ENCODE measurements at regions not wholly inside any gene's neighbourhood (a gene's known extent, or its start where the extent isn't known, plus 50 kb on each side); places are given as distances from the start of the nearest gene placed in this dataset.

DNA sequence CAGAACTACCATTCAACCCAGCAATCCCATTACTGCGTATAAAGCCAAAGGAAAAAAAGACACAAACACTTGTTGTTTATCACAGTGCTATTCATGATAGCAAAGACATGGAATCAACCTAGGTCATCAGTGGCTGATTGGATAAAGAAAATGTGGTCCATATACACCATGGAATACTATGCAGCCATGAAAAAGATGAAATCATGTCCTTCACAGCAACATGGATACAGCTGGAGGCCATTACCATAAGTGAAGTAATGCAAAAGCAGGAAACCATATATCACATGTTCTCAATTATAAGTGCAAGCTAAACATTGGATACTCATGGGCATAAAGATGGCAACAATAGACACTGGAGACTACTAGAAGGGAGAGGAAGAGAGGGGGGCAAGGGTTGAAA, 299.6 kb downstream of the ADGRG6 start:
- no peak for TF ChIP-seq EP300 (IDR thresholded peaks at IDR 0.05; ENCODE audit: borderline replicate concordance in 1 of 2, control insufficient read depth in 1 of 2, low read depth in 2 of 2, low read length in 2 of 2)
- TF ChIP-seq, protein P1, sequence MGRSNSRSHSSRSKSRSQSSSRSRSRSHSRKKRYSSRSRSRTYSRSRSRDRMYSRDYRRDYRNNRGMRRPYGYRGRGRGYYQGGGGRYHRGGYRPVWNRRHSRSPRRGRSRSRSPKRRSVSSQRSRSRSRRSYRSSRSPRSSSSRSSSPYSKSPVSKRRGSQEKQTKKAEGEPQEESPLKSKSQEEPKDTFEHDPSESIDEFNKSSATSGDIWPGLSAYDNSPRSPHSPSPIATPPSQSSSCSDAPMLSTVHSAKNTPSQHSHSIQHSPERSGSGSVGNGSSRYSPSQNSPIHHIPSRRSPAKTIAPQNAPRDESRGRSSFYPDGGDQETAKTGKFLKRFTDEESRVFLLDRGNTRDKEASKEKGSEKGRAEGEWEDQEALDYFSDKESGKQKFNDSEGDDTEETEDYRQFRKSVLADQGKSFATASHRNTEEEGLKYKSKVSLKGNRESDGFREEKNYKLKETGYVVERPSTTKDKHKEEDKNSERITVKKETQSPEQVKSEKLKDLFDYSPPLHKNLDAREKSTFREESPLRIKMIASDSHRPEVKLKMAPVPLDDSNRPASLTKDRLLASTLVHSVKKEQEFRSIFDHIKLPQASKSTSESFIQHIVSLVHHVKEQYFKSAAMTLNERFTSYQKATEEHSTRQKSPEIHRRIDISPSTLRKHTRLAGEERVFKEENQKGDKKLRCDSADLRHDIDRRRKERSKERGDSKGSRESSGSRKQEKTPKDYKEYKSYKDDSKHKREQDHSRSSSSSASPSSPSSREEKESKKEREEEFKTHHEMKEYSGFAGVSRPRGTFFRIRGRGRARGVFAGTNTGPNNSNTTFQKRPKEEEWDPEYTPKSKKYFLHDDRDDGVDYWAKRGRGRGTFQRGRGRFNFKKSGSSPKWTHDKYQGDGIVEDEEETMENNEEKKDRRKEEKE (IDR thresholded peaks at IDR 0.05): no peak
- TF ChIP-seq, protein P2, sequence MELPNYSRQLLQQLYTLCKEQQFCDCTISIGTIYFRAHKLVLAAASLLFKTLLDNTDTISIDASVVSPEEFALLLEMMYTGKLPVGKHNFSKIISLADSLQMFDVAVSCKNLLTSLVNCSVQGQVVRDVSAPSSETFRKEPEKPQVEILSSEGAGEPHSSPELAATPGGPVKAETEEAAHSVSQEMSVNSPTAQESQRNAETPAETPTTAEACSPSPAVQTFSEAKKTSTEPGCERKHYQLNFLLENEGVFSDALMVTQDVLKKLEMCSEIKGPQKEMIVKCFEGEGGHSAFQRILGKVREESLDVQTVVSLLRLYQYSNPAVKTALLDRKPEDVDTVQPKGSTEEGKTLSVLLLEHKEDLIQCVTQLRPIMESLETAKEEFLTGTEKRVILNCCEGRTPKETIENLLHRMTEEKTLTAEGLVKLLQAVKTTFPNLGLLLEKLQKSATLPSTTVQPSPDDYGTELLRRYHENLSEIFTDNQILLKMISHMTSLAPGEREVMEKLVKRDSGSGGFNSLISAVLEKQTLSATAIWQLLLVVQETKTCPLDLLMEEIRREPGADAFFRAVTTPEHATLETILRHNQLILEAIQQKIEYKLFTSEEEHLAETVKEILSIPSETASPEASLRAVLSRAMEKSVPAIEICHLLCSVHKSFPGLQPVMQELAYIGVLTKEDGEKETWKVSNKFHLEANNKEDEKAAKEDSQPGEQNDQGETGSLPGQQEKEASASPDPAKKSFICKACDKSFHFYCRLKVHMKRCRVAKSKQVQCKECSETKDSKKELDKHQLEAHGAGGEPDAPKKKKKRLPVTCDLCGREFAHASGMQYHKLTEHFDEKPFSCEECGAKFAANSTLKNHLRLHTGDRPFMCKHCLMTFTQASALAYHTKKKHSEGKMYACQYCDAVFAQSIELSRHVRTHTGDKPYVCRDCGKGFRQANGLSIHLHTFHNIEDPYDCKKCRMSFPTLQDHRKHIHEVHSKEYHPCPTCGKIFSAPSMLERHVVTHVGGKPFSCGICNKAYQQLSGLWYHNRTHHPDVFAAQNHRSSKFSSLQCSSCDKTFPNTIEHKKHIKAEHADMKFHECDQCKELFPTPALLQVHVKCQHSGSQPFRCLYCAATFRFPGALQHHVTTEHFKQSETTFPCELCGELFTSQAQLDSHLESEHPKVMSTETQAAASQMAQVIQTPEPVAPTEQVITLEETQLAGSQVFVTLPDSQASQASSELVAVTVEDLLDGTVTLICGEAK (IDR thresholded peaks at IDR 0.05; ENCODE audit: borderline replicate concordance): no peak
- no peak for TF ChIP-seq CREB1 (IDR thresholded peaks at IDR 0.05; ENCODE audit: low read depth)
- TF ChIP-seq, protein P3, sequence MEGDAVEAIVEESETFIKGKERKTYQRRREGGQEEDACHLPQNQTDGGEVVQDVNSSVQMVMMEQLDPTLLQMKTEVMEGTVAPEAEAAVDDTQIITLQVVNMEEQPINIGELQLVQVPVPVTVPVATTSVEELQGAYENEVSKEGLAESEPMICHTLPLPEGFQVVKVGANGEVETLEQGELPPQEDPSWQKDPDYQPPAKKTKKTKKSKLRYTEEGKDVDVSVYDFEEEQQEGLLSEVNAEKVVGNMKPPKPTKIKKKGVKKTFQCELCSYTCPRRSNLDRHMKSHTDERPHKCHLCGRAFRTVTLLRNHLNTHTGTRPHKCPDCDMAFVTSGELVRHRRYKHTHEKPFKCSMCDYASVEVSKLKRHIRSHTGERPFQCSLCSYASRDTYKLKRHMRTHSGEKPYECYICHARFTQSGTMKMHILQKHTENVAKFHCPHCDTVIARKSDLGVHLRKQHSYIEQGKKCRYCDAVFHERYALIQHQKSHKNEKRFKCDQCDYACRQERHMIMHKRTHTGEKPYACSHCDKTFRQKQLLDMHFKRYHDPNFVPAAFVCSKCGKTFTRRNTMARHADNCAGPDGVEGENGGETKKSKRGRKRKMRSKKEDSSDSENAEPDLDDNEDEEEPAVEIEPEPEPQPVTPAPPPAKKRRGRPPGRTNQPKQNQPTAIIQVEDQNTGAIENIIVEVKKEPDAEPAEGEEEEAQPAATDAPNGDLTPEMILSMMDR (IDR thresholded peaks at IDR 0.05 in 2 of 3, conservative IDR thresholded peaks at IDR 0.05 in 1 of 3; ENCODE audit: control insufficient read depth in 2 of 3, extremely low read depth in 1 of 3, insufficient read depth in 1 of 3, low read depth in 3 of 3, low read length in 3 of 3): no peak
- TF ChIP-seq BMI1 (IDR thresholded peaks at IDR 0.05; ENCODE audit: borderline replicate concordance): no peak
- TF ChIP-seq RFX5 (IDR thresholded peaks at IDR 0.05; ENCODE audit: low read depth, low read length): no peak

All from GM12878 (cell line).